ENCODE measurements at regions not wholly inside any gene's neighbourhood (a gene's known extent, or its start where the extent isn't known, plus 50 kb on each side); places are given as distances from the start of the nearest gene placed in this dataset.

DNA sequence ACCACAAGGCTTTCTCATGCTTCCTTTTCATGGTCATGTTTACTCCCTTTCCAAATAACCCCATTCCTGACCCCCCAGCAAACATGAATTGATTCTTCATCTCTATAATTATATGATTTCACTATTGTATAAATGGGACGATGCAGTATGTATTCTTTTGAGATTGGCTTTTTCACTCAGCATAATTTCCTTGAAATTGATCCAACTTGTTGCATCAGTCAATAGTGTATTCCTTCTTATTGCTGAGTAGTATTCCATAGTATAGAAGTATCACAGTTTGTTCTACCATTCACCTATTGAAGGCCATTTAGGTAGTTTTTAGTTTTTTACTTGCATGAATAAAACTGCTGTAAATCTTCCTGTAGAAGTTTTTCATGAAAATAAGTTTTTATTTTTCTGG lies 264.7 kb downstream of the BAMBI start:
- Histone ChIP-seq H3K27me3 (replicated peaks; ENCODE audit: insufficient read depth, low read length) (no peaks in the 10 kb centered on the region), H3K9ac (ENCODE audit: low read length) (no peak overlapping the region), H3K9me2 (replicated peaks; ENCODE audit: insufficient read depth, low read length) (no peaks in the 10 kb centered on the region), H3K27ac (ENCODE audit: low read length) (no peak overlapping the region), H3K9me3 (replicated peaks; ENCODE audit: insufficient read depth, low read length) (no peaks in the 10 kb centered on the region), H3F3A (ENCODE audit: insufficient read depth, low read length) (no peaks in the 10 kb centered on the region), H3K4me2 (ENCODE audit: low read depth, low read length) (no peak overlapping the region), H3K36me3 (replicated peaks; ENCODE audit: insufficient read depth, low read length) (no peaks in the 10 kb centered on the region), H4K20me1 (ENCODE audit: insufficient read depth, low read length) (no peaks in the 10 kb centered on the region), H3K4me1 (ENCODE audit: low read length) (no peaks in the 10 kb centered on the region), H3K4me3 (ENCODE audit: low read length) (no peak overlapping the region), H2AFZ (ENCODE audit: low read length) (no peak overlapping the region), H3K79me2 (ENCODE audit: low read length) (no peaks in the 10 kb centered on the region)
- TF ChIP-seq EZH2 (optimal IDR thresholded peaks at IDR 0.05; ENCODE audit: low read depth, low read length) = no peak
- no peak for TF ChIP-seq CTCF (IDR thresholded peaks at IDR 0.05; ENCODE audit: low read length)
- no peak for TF ChIP-seq EZH2phosphoT487 (IDR thresholded peaks at IDR 0.05; ENCODE audit: low read length)
- no peak for DNase-seq

- no peak overlapping the region for H2AFZ ChIP-seq (ENCODE audit: low read length)
- no peak for DNase-seq
- no peaks in the 10 kb centered on the region for H3K9me2 ChIP-seq (replicated peaks; ENCODE audit: insufficient read depth, low read length)
- no peak overlapping the region for H3K4me3 ChIP-seq (ENCODE audit: low read length)
- no peak overlapping the region for H3K9ac ChIP-seq (ENCODE audit: low read length)
- H3K36me3 ChIP-seq (replicated peaks; ENCODE audit: insufficient read depth, low read length) = no peaks in the 10 kb centered on the region
- H3K79me2 ChIP-seq (ENCODE audit: low read length) = no peaks in the 10 kb centered on the region
- no peaks in the 10 kb centered on the region for H3K4me1 ChIP-seq (ENCODE audit: low read length)
- TF ChIP-seq EZH2 (optimal IDR thresholded peaks at IDR 0.05; ENCODE audit: low read depth, low read length) (no peak), CTCF (IDR thresholded peaks at IDR 0.05; ENCODE audit: low read length) (no peak), EZH2phosphoT487 (IDR thresholded peaks at IDR 0.05; ENCODE audit: low read length) (no peak)
- no peaks in the 10 kb centered on the region for H3K27me3 ChIP-seq (replicated peaks; ENCODE audit: insufficient read depth, low read length)
- H4K20me1 ChIP-seq (ENCODE audit: insufficient read depth, low read length) = no peaks in the 10 kb centered on the region
- H3K4me2 ChIP-seq (ENCODE audit: low read depth, low read length) = no peak overlapping the region
- H3K27ac ChIP-seq (ENCODE audit: low read length) = no peak overlapping the region
- H3K9me3 ChIP-seq (replicated peaks; ENCODE audit: insufficient read depth, low read length) = no peaks in the 10 kb centered on the region
- no peaks in the 10 kb centered on the region for H3F3A ChIP-seq (ENCODE audit: insufficient read depth, low read length)
These were observed 268.6 kb downstream of the BAMBI start for GRCh38 chr10:28945959-28946358.

DNA sequence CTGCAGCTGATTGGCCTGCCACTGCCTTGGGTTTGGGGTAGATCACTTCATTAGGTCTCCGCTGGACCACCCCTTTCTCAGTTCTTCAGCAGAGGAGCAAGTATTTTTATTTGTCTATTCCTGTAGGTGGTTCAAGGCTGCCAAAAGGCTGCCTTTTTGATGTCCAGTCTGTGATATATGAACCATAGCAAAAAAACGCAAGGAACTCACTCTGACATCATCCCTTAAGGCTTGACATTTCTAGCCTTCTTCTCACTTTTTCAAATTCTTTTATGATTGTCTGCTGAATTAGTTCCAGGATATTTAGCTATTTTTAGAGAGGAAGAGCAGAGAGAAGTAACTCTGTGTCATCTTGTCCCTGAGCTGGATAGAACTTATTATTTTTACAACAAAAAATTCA lies 269.2 kb downstream of the BAMBI start:
- Histone ChIP-seq H3K27me3 (replicated peaks; ENCODE audit: insufficient read depth, low read length) (no peaks in the 10 kb centered on the region), H3K4me1 (ENCODE audit: low read length) (no peaks in the 10 kb centered on the region), H2AFZ (ENCODE audit: low read length) (no peak overlapping the region), H3K9ac (ENCODE audit: low read length) (no peak overlapping the region), H3K4me3 (ENCODE audit: low read length) (no peak overlapping the region), H3K79me2 (ENCODE audit: low read length) (no peaks in the 10 kb centered on the region), H3K27ac (ENCODE audit: low read length) (no peak overlapping the region), H3K4me2 (ENCODE audit: low read depth, low read length) (no peak overlapping the region), H4K20me1 (ENCODE audit: insufficient read depth, low read length) (no peaks in the 10 kb centered on the region), H3K9me2 (replicated peaks; ENCODE audit: insufficient read depth, low read length) (no peaks in the 10 kb centered on the region), H3K9me3 (replicated peaks; ENCODE audit: insufficient read depth, low read length) (no peaks in the 10 kb centered on the region), H3K36me3 (replicated peaks; ENCODE audit: insufficient read depth, low read length) (no peaks in the 10 kb centered on the region), H3F3A (ENCODE audit: insufficient read depth, low read length) (no peaks in the 10 kb centered on the region)
- no peak for DNase-seq
- TF ChIP-seq CTCF (IDR thresholded peaks at IDR 0.05; ENCODE audit: low read length) (no peak), EZH2 (optimal IDR thresholded peaks at IDR 0.05; ENCODE audit: low read depth, low read length) (no peak), EZH2phosphoT487 (IDR thresholded peaks at IDR 0.05; ENCODE audit: low read length) (no peak)
